GM23248 (cell line): ENCODE measurements at regions not wholly inside any gene's neighbourhood (a gene's known extent, or its start where the extent isn't known, plus 50 kb on each side); places are given as distances from the start of the nearest gene placed in this dataset.

ENCODE experiments used
- EZH2 ChIP-seq: fragments of 200-600 bp; sonication (generic); IDR thresholded peaks from 2 replicates; pipeline ENCODE4 v1.6.1; 2018; ENCODE audit warnings: antibody characterized with exemption, mild to moderate bottlenecking; ENCODE audit not compliant: insufficient read depth, poor library complexity, severe bottlenecking
- EZH2phosphoT487 ChIP-seq: fragments of 200-600 bp; sonication (generic); IDR thresholded peaks from 2 replicates; pipeline ENCODE4 v1.6.1; 2018; ENCODE audit warnings: antibody characterized with exemption, moderate library complexity, mild to moderate bottlenecking, low read depth; ENCODE audit not compliant: insufficient read depth

DNA sequence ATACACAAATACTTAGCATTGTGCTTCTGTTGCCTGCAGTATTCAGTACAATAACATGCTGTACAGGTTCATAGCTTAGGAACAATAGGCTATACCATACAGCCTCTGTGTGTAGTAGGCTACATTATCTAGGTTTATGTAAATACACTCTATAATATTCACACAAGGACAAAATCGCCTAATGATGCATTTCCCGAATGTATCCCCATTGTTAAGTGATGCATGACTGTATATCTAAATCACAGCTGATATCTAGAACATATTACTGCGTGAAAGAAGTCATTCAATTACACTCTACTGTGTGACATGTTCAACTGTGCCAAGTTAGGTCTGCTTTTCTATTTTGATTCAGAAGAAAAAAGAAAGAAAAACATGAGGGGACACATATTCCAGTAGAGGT is 633.5 kb downstream of the RFPL4B start:
- TF ChIP-seq EZH2phosphoT487: no peak
- no peak for TF ChIP-seq EZH2
